Caco-2 (cell line): ENCODE measurements at regions not wholly inside any gene's neighbourhood (a gene's known extent, or its start where the extent isn't known, plus 50 kb on each side); places are given as distances from the start of the nearest gene placed in this dataset.

Source experiments
- BruUV-seq: library from RNA; stranded (reverse); fragments of 400-500 nt; replicated peaks from 2 replicates; lab custom pipeline; 2021; lab: Mats Ljungman, UMichigan
- CTCF ChIA-PET: fragments of 300-600 bp; sonication (Branson Sonifier 250); formaldehyde crosslinking; loops from one replicate; lab custom pipeline; 2022; ENCODE audit warnings: antibody characterized with exemption; lab: Charles Lee
- POLR2A ChIA-PET: fragments of 300-600 bp; sonication (Branson Sonifier 250); formaldehyde crosslinking; loops from one replicate; lab custom pipeline; 2022; ENCODE audit warnings: antibody characterized with exemption; lab: Charles Lee
- DNase-seq, 2 experiments: peaks; one replicate each; pipeline versions ENCODE4 v3.0.0 to v3.0.0-alpha.2; 2020 to 2022
- H3K27me3 ChIP-seq: replicated peaks from 2 replicates; pipeline ENCODE4 v1.6.0; 2011; ENCODE audit warnings: low read length; ENCODE audit not compliant: control insufficient read depth, insufficient read depth
- H3K36me3 ChIP-seq: 2 replicates; pipeline ENCODE4 v1.5.1; 2011; ENCODE audit warnings: low read length; ENCODE audit not compliant: control insufficient read depth, insufficient read depth
- H3K4me1 ChIP-seq: fragments of 250-450 bp; sonication (Bioruptor Pico); 2 replicates; pipeline ENCODE4 v1.5.1; 2020; ENCODE audit warnings: mild to moderate bottlenecking
- H3K4me3 ChIP-seq: 2 replicates; pipeline ENCODE4 v1.5.1; 2011; ENCODE audit warnings: low read depth, mild to moderate bottlenecking, control low read depth, low read length
- H3K9me3 ChIP-seq: fragments of 250-450 bp; sonication (Bioruptor Pico); 2 replicates; pipeline ENCODE4 v1.5.1; 2020; ENCODE audit warnings: mild to moderate bottlenecking, moderate library complexity
- H3K27ac Mint-ChIP-seq: one replicate; pipeline ENCODE4 v1.8.0; 2022; ENCODE audit warnings: mixed read lengths; ENCODE audit not compliant: unreplicated experiment
- H3K27me3 Mint-ChIP-seq: one replicate; pipeline ENCODE4 v1.8.0; 2022; ENCODE audit warnings: mixed read lengths; ENCODE audit not compliant: insufficient read depth, unreplicated experiment
- H3K36me3 Mint-ChIP-seq: one replicate; pipeline ENCODE4 v1.8.0; 2022; ENCODE audit warnings: mild to moderate bottlenecking, mixed read lengths; ENCODE audit not compliant: insufficient read depth, unreplicated experiment
- H3K4me1 Mint-ChIP-seq: one replicate; pipeline ENCODE4 v1.8.0; 2022; ENCODE audit warnings: low read depth, mixed read lengths; ENCODE audit not compliant: unreplicated experiment
- H3K4me3 Mint-ChIP-seq: one replicate; pipeline ENCODE4 v1.8.0; 2022; ENCODE audit warnings: mild to moderate bottlenecking, moderate library complexity, mixed read lengths; ENCODE audit not compliant: unreplicated experiment
- H3K9me3 Mint-ChIP-seq: one replicate; pipeline ENCODE4 v1.8.0; 2022; ENCODE audit warnings: mixed read lengths; ENCODE audit not compliant: unreplicated experiment
- intact Hi-C: fragments of 100-400 bp; cut with micrococcal nuclease; formaldehyde crosslinking; loops from one replicate; pipeline ENCODE4 v1.10.0; 2022; ENCODE audit not compliant: unreplicated experiment
- TF ChIP-seq, protein P1 (sequence below), 2 experiments: fragments of 200-600 bp in 1 of 2; IDR thresholded peaks; 1 replicate in 1 of 2; 2 replicates in 1 of 2; pipeline versions ENCODE4 v1.5.1 to v1.8.0; 2011 to 2022; ENCODE audit warnings: antibody characterized with exemption in 1 of 2, control low read depth in 1 of 2, inconsistent platforms in 1 of 2, low read depth in 1 of 2, low read length in 1 of 2, mild to moderate bottlenecking in 1 of 2, moderate library complexity in 1 of 2; ENCODE audit not compliant: insufficient read depth in 1 of 2, severe bottlenecking in 1 of 2, unreplicated experiment in 1 of 2

DNA sequence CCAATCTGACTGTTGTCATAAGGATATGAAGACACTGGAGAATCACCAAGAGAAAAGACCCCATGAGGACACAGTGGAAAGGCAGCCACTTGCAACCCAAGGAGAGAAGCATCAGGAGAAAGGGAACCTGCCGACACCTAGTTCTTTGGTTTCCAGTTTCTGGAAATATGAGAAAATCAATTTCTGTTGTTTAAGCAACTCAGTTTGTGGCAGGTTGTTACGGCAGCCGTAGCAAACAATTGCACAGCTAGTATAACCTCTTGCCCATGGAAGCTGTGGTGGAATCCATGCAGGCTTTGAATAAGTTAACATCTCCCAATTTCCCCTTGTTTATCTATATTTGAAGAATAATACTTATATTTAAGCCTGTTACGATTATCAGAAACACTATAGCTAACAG, 1103.0 kb upstream of the PHF14 start:
- no peaks in the 10 kb centered on the region for H3K36me3 Mint-ChIP-seq
- no peaks in the 10 kb centered on the region for H3K4me1 Mint-ChIP-seq
- no peaks in the 10 kb centered on the region for H3K9me3 ChIP-seq
- no peaks in the 10 kb centered on the region for H3K4me1 ChIP-seq
- H3K27me3 Mint-ChIP-seq = no peaks in the 10 kb centered on the region
- no peak overlapping the region for H3K27ac Mint-ChIP-seq
- H3K36me3 ChIP-seq = no peaks in the 10 kb centered on the region
- no TSS peak for BruUV-seq
- TF ChIP-seq, protein P1, sequence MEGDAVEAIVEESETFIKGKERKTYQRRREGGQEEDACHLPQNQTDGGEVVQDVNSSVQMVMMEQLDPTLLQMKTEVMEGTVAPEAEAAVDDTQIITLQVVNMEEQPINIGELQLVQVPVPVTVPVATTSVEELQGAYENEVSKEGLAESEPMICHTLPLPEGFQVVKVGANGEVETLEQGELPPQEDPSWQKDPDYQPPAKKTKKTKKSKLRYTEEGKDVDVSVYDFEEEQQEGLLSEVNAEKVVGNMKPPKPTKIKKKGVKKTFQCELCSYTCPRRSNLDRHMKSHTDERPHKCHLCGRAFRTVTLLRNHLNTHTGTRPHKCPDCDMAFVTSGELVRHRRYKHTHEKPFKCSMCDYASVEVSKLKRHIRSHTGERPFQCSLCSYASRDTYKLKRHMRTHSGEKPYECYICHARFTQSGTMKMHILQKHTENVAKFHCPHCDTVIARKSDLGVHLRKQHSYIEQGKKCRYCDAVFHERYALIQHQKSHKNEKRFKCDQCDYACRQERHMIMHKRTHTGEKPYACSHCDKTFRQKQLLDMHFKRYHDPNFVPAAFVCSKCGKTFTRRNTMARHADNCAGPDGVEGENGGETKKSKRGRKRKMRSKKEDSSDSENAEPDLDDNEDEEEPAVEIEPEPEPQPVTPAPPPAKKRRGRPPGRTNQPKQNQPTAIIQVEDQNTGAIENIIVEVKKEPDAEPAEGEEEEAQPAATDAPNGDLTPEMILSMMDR (IDR thresholded peaks at IDR 0.05; ENCODE audit: insufficient read depth in 1 of 2, low read depth in 1 of 2, low read length in 1 of 2, severe bottlenecking in 1 of 2, unreplicated experiment in 1 of 2) = no peak
- POLR2A ChIA-PET = no interaction called here
- no peaks in the 10 kb centered on the region for H3K27me3 ChIP-seq
- H3K4me3 ChIP-seq = no peak overlapping the region
- no peak for DNase-seq
- peaks cover 10% of the 10 kb centered on the region for H3K9me3 Mint-ChIP-seq
- CTCF ChIA-PET = no interaction called here
- intact Hi-C loops = no loop called here
- H3K4me3 Mint-ChIP-seq = no peak overlapping the region

DNA sequence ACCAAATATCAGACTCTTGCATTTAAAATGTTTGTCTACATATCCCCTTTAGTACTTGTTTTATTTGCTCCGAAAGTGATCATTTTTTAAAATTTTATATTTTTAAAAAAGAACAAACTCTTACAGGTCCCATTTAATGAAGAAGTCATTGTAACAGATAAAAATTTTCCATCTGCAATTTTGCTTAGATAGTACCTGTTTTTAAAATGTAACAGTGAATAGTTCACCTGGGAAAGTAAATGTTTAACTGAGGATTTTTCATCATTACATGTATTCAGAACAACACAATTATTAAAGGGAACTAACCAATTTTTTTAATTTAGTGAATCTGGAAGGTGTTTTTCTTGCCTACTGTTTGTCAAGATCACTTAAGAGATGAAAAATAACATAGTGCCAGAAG, 1099.5 kb upstream of the PHF14 start:
- POLR2A ChIA-PET = no interaction called here
- CTCF ChIA-PET = no interaction called here
- no peaks in the 10 kb centered on the region for H3K27me3 ChIP-seq

DNA sequence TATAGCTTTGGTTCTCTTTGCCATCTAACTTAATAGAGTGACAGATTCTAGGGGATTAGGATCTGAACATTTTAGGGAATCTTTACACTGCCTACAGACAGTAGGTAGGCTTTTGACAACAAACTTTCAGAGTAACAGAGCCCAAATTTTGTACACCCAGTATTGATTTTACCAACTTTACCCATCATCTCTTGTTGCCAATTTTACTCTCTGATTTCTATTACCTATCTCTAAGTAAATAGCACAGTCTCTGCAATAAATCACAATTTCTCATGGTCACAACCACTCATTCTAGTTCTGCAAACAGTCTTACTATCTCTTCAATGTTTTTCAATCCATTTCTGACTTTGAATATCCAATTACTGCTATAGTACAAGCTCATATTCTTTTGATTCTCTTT, 1097.6 kb upstream of the PHF14 start:
- DNase-seq = no peak
- Mint-ChIP-seq H3K4me1 (no peaks in the 10 kb centered on the region), H3K36me3 (no peaks in the 10 kb centered on the region), H3K27me3 (no peaks in the 10 kb centered on the region), H3K27ac (no peak overlapping the region), H3K9me3 (peaks cover 4% of the 10 kb centered on the region), H3K4me3 (no peak overlapping the region)
- ChIA-PET CTCF (no interaction called here), POLR2A (no interaction called here)
- TF ChIP-seq, protein P1 (IDR thresholded peaks at IDR 0.05; ENCODE audit: insufficient read depth in 1 of 2, low read depth in 1 of 2, low read length in 1 of 2, severe bottlenecking in 1 of 2, unreplicated experiment in 1 of 2) = no peak
- Histone ChIP-seq H3K9me3 (no peaks in the 10 kb centered on the region), H3K4me1 (no peaks in the 10 kb centered on the region), H3K27me3 (no peaks in the 10 kb centered on the region), H3K4me3 (no peak overlapping the region), H3K36me3 (no peaks in the 10 kb centered on the region)
- intact Hi-C loops = no loop called here
- no TSS peak for BruUV-seq

More for the DNA sequence above, 1099.5 kb upstream of the PHF14 start:
- H3K36me3 Mint-ChIP-seq = no peaks in the 10 kb centered on the region
- no peak overlapping the region for H3K27ac Mint-ChIP-seq
- no TSS peak for BruUV-seq
- H3K4me3 ChIP-seq = no peak overlapping the region
- H3K4me3 Mint-ChIP-seq = no peak overlapping the region
- TF ChIP-seq, protein P1 (IDR thresholded peaks at IDR 0.05; ENCODE audit: insufficient read depth in 1 of 2, low read depth in 1 of 2, low read length in 1 of 2, severe bottlenecking in 1 of 2, unreplicated experiment in 1 of 2) = no peak
- no peaks in the 10 kb centered on the region for H3K4me1 ChIP-seq
- no peaks in the 10 kb centered on the region for H3K4me1 Mint-ChIP-seq
- no peaks in the 10 kb centered on the region for H3K36me3 ChIP-seq
- no peaks in the 10 kb centered on the region for H3K9me3 ChIP-seq
- H3K9me3 Mint-ChIP-seq = peaks cover 10% of the 10 kb centered on the region
- intact Hi-C loops = no loop called here
- H3K27me3 Mint-ChIP-seq = no peaks in the 10 kb centered on the region
- DNase-seq = no peak
